Stimulated activated memory B cell treated with anti-CD40 and anti-IgM and Interleukin-4, amounts not matched to agents 10 μg/mL and 1 μg/mL and 100 μg/mL, for 72 hours (primary cell): ENCODE measurements at regions not wholly inside any gene's neighbourhood (a gene's known extent, or its start where the extent isn't known, plus 50 kb on each side); places are given as distances from the start of the nearest gene placed in this dataset.
A peak's percentile ranks its signal among the peaks of the same experiment; 100 is the strongest.

Experiments used
- ATAC-seq: fragments of 150-1000 bp; cut with Tn5 transposase; 2 replicates; pipeline ENCODE4 v1.10.0; 2021
- H3K27ac Mint-ChIP-seq: one replicate; pipeline ENCODE4 v1.8.0; 2022; ENCODE audit warnings: mild to moderate bottlenecking, mixed read lengths
- H3K27me3 Mint-ChIP-seq: one replicate; pipeline ENCODE4 v1.8.0; 2022; ENCODE audit warnings: mixed read lengths
- H3K36me3 Mint-ChIP-seq: one replicate; pipeline ENCODE4 v1.8.0; 2022; ENCODE audit warnings: mixed read lengths
- H3K4me1 Mint-ChIP-seq: one replicate; pipeline ENCODE4 v1.8.0; 2022; ENCODE audit warnings: mixed read lengths
- H3K4me3 Mint-ChIP-seq: one replicate; pipeline ENCODE4 v1.8.0; 2022; ENCODE audit warnings: mild to moderate bottlenecking, moderate library complexity, mixed read lengths
- H3K9me3 Mint-ChIP-seq: one replicate; pipeline ENCODE4 v1.8.0; 2022; ENCODE audit warnings: mixed read lengths

DNA sequence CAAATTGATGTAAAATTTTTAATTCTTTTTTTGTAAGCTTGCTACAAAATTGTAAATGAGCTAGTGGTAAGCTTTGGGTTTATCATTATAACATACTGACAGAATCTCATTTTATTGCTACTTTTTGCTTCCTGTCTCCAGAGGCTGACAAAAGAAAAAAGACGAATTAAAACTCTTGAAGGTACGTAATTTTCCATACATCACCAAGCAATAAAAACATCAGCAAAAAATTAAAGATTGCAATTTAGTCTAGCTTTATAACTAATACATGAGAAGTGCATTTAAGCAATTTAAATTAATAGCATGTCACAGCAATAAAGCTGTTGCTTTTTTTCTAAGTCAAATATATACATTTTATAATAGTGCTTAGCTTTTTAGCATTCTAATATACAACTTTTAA is 94.6 kb upstream of the SNTG2 start:
- no peaks in the 10 kb centered on the region for H3K36me3 Mint-ChIP-seq
- H3K4me3 Mint-ChIP-seq = no peak overlapping the region

GRCh38 chr2:855177-855576 is 95.5 kb upstream of the SNTG2 start:
- peaks cover 5% of the 10 kb centered on the region for H3K9me3 Mint-ChIP-seq
- H3K4me3 Mint-ChIP-seq = no peak overlapping the region
- H3K4me1 Mint-ChIP-seq = peaks cover 7% of the 10 kb centered on the region
- ATAC-seq = no peak
- H3K27me3 Mint-ChIP-seq = no peaks in the 10 kb centered on the region
- no peaks in the 10 kb centered on the region for H3K36me3 Mint-ChIP-seq
- no peak overlapping the region for H3K27ac Mint-ChIP-seq

More for the DNA sequence above, 94.6 kb upstream of the SNTG2 start:
- Mint-ChIP-seq H3K27me3 (no peaks in the 10 kb centered on the region), H3K27ac (no peak overlapping the region), H3K9me3 (peaks cover 5% of the 10 kb centered on the region), H3K4me1 (peaks cover 7% of the 10 kb centered on the region)
- ATAC-seq = no peak

DNA sequence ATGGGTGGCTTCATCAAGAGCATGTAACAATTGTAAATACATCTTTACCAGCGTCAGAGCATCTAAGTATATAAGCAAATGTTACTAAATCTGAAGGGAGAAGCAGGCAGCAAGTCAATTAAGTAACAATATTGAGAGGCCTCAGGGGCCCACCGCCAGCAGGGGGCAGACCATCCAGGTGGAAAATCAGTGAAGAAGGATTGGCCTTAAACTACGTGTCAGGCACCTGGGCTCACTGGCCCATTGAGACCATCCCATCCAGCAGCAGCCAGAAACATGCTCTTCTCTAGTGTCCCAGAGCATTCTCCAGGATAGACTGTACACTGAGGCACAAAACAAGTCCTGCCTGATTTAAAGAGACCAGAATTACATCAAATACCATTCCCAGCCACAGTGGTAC is 96.2 kb upstream of the SNTG2 start:
- Mint-ChIP-seq H3K36me3 (no peaks in the 10 kb centered on the region), H3K9me3 (peaks cover 5% of the 10 kb centered on the region), H3K4me3 (no peak overlapping the region), H3K27ac (no peak overlapping the region), H3K4me1 (peaks cover 7% of the 10 kb centered on the region), H3K27me3 (no peaks in the 10 kb centered on the region)
- no peak for ATAC-seq

DNA sequence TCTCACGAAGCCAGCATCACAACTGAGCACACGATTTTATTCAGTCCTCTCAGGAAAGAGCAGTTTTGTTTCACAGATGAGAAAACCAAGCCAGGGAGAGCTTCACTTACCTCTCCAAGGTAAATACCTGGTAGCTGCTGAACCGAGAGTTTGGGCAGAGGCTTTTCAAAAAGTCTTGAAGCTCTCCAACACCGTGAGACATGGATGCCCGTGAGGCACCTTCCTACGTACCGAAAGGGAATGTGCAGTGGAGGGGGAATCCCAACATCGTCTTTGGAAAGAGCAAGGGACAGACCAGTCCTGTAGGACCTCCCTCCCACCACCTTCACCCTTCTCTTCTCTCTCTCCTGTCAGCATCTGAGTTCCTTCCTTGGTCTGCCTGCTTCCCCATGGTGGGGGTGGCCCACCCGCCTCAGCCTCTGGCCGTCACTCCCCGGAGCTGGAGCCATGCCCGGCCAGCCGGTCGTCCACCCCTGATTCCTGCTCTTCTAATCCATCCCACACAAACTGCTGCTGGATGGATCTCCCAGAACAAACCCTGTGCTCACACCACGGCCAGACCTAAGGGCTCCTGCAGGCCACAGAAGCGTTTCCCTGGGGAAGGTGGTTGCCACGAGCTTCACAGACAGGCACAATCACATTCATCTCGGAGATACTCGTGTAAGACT is 97.3 kb upstream of the SNTG2 start:
- Mint-ChIP-seq H3K4me3 (no peak overlapping the region), H3K4me1 (peaks cover 7% of the 10 kb centered on the region), H3K27me3 (no peaks in the 10 kb centered on the region), H3K27ac (no peak overlapping the region), H3K36me3 (no peaks in the 10 kb centered on the region), H3K9me3 (peaks cover 5% of the 10 kb centered on the region)
- no peak for ATAC-seq

- no peak overlapping the region for H3K4me3 Mint-ChIP-seq
These were observed 98.5 kb upstream of the SNTG2 start for GRCh38 chr2:852168-852567.

DNA sequence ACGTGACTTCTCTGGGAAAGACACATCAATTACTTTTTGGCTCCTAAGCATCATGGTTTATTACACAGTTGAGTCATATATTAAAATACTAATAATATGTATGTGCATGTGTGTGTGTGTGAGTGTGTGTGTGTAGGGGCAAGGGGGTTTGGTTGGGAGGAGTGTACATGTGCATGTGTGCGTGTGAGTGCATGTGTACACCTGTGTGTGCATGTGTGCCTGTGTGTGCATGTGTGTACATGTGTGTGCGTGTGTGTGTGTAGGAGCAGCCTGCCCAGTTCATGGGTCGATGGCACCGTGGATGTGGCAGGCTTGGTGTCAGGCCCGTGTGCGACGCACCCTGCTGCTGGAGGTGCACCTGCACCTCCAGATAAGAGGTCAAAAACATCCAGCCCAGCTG is 99.0 kb upstream of the SNTG2 start:
- no peak for ATAC-seq
- Mint-ChIP-seq H3K36me3 (no peaks in the 10 kb centered on the region), H3K4me3 (no peak overlapping the region), H3K27me3 (no peaks in the 10 kb centered on the region), H3K4me1 (peaks cover 7% of the 10 kb centered on the region), H3K9me3 (peaks cover 5% of the 10 kb centered on the region), H3K27ac (no peak overlapping the region)

More at GRCh38 chr2:852168-852567, 98.5 kb upstream of the SNTG2 start:
- Mint-ChIP-seq H3K36me3 (no peaks in the 10 kb centered on the region), H3K27me3 (no peaks in the 10 kb centered on the region), H3K9me3 (peaks cover 5% of the 10 kb centered on the region), H3K4me1 (peaks cover 7% of the 10 kb centered on the region), H3K27ac (no peak overlapping the region)
- ATAC-seq = no peak

- H3K4me1 Mint-ChIP-seq = peaks cover 7% of the 10 kb centered on the region
- no peak for ATAC-seq
- no peak overlapping the region for H3K4me3 Mint-ChIP-seq
- H3K27me3 Mint-ChIP-seq = no peaks in the 10 kb centered on the region
- H3K27ac Mint-ChIP-seq = no peak overlapping the region
- no peaks in the 10 kb centered on the region for H3K36me3 Mint-ChIP-seq
- H3K9me3 Mint-ChIP-seq = peaks cover 5% of the 10 kb centered on the region
These were observed 99.6 kb upstream of the SNTG2 start for GRCh38 chr2:851078-851477.

- no peaks in the 10 kb centered on the region for H3K36me3 Mint-ChIP-seq
- peaks cover 7% of the 10 kb centered on the region for H3K4me1 Mint-ChIP-seq
- peaks cover 5% of the 10 kb centered on the region for H3K9me3 Mint-ChIP-seq
- no peaks in the 10 kb centered on the region for H3K27me3 Mint-ChIP-seq
- H3K4me3 Mint-ChIP-seq = no peak overlapping the region
- H3K27ac Mint-ChIP-seq = no peak overlapping the region
- no peak for ATAC-seq
These were observed 100.2 kb upstream of the SNTG2 start for GRCh38 chr2:850429-850828.

GRCh38 chr2:848099-848498 is 102.5 kb upstream of the SNTG2 start:
- Mint-ChIP-seq H3K9me3 (no peaks in the 10 kb centered on the region), H3K4me3 (no peak overlapping the region), H3K27me3 (no peaks in the 10 kb centered on the region), H3K36me3 (no peaks in the 10 kb centered on the region), H3K27ac (no peak overlapping the region), H3K4me1 (no peaks in the 10 kb centered on the region)
- ATAC-seq = no peak

DNA sequence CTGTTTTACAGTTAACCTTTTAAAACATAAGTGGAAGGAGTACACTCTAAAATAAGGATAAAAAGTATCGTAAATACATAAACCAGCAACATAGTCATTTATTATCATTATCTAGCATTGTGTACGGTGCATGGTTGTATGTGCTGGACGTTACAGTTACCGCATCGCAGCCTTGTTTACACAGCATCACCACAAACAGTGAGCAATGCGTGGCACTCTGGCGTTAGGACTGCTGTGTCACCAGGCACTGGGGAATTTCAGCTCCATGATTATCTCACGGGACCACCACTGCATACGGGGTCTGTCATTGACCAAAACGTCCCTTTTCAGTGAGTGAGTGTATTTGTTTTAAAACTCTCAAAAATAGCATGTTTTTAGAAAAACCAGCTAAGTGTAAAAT is 103.0 kb upstream of the SNTG2 start:
- Mint-ChIP-seq H3K4me3 (no peak overlapping the region), H3K27ac (no peak overlapping the region)
- no peak for ATAC-seq

GRCh38 chr2:844715-845114 is 105.9 kb upstream of the SNTG2 start:
- Mint-ChIP-seq H3K4me3 (no peak overlapping the region), H3K27me3 (peaks cover 10% of the 10 kb centered on the region), H3K36me3 (no peaks in the 10 kb centered on the region), H3K4me1 (no peaks in the 10 kb centered on the region), H3K27ac (no peak overlapping the region), H3K9me3 (peaks cover 3% of the 10 kb centered on the region)
- ATAC-seq = no peak

More for the DNA sequence above, 103.0 kb upstream of the SNTG2 start:
- Mint-ChIP-seq H3K4me1 (no peaks in the 10 kb centered on the region), H3K27me3 (no peaks in the 10 kb centered on the region), H3K9me3 (no peaks in the 10 kb centered on the region), H3K36me3 (no peaks in the 10 kb centered on the region)

GRCh38 chr2:842151-842803 is 108.4 kb upstream of the SNTG2 start:
- no peak overlapping the region for H3K4me3 Mint-ChIP-seq
- H3K9me3 Mint-ChIP-seq = peaks cover 3% of the 10 kb centered on the region
- no peak overlapping the region for H3K27ac Mint-ChIP-seq
- H3K27me3 Mint-ChIP-seq = peaks cover 10% of the 10 kb centered on the region
- no peaks in the 10 kb centered on the region for H3K4me1 Mint-ChIP-seq
- no peak for ATAC-seq
- no peaks in the 10 kb centered on the region for H3K36me3 Mint-ChIP-seq

DNA sequence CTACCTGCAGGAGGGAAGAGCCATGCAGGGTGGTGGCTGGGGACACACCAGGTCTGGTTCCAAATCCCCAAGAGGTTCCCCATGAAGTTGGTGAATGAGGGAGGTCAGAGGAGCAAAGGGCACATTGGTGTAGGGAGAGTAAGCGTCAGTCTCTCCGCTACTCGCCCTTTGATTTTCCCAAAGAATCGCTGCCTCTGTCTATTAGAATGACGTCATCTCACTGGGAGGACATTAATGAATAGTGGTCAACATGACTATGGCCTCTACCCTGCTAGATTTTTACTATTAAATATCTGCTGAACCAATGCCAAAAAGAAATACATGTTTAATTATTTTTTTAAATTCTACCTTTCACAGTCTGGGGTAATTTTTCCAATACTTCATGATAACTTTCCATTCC is 109.6 kb upstream of the SNTG2 start:
- Mint-ChIP-seq H3K4me3 (no peak overlapping the region), H3K27ac (no peak overlapping the region), H3K9me3 (peaks cover 3% of the 10 kb centered on the region), H3K36me3 (no peaks in the 10 kb centered on the region), H3K4me1 (no peaks in the 10 kb centered on the region), H3K27me3 (peaks cover 10% of the 10 kb centered on the region)
- ATAC-seq = no peak

- Mint-ChIP-seq H3K4me3 (no peak overlapping the region), H3K27ac (no peak overlapping the region)
- no peak for ATAC-seq
These were observed 116.4 kb upstream of the SNTG2 start for GRCh38 chr2:834233-834632.

DNA sequence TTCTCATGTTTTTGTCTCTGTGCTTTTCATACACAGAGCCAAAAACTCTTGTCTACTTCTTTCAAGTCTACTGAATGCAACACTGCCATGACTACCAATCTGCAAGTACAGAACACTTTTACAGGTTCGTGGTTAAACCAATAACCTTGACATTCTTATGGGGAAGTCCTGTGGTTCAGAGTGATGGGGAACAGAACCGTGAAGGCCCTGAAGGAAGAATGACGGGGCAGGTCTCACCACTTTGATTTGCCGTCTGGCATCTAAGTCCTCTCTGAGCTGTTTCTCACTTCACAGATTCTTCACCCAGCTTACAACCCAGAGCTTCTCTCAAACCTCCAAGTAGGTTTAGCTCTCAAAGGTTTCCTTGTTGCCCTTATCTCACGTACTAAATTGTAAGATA is 117.5 kb upstream of the SNTG2 start:
- ATAC-seq = peak; percentile 84
- Mint-ChIP-seq H3K27me3 (peaks cover 29% of the 10 kb centered on the region), H3K36me3 (no peaks in the 10 kb centered on the region), H3K27ac (no peak overlapping the region), H3K9me3 (no peaks in the 10 kb centered on the region), H3K4me1 (peaks cover 6% of the 10 kb centered on the region), H3K4me3 (no peak overlapping the region)

More at GRCh38 chr2:834233-834632, 116.4 kb upstream of the SNTG2 start:
- no peaks in the 10 kb centered on the region for H3K36me3 Mint-ChIP-seq
- H3K9me3 Mint-ChIP-seq = no peaks in the 10 kb centered on the region
- H3K4me1 Mint-ChIP-seq = peaks cover 6% of the 10 kb centered on the region
- peaks cover 29% of the 10 kb centered on the region for H3K27me3 Mint-ChIP-seq

- Mint-ChIP-seq H3K36me3 (no peaks in the 10 kb centered on the region), H3K27me3 (peaks cover 29% of the 10 kb centered on the region), H3K4me3 (no peak overlapping the region), H3K9me3 (no peaks in the 10 kb centered on the region), H3K4me1 (peaks cover 6% of the 10 kb centered on the region), H3K27ac (no peak overlapping the region)
- ATAC-seq = no peak
These were observed 118.0 kb upstream of the SNTG2 start for GRCh38 chr2:832635-833034.
